ENCODE measurements at regions not wholly inside any gene's neighbourhood (a gene's known extent, or its start where the extent isn't known, plus 50 kb on each side); places are given as distances from the start of the nearest gene placed in this dataset.

- POLR2A ChIA-PET (ENCODE audit: unreplicated experiment): no interaction called here
- no peak overlapping the region for H3K4me3 ChIP-seq (ENCODE audit: insufficient read depth, low read depth, low read length)
These were observed 107.4 kb upstream of the CDH11 start for GRCh38 chr16:65229191-65229662.

More at GRCh38 chr16:65229191-65229662, 107.4 kb upstream of the CDH11 start:
- H3K79me1 ChIP-seq (ENCODE audit: low read depth in 1 of 2, low read length in 2 of 2): no peaks in the 10 kb centered on the region
- no peaks in the 10 kb centered on the region for H4K20me1 ChIP-seq (ENCODE audit: insufficient read depth, low read length)
- peak overlapping the region; percentile 51 for H3K27ac ChIP-seq (ENCODE audit: insufficient read depth, low read length)
- no peaks in the 10 kb centered on the region for H3K36me3 ChIP-seq (ENCODE audit: control insufficient read depth, insufficient read depth, low read length)
- H3K4ac ChIP-seq (ENCODE audit: low read depth, low read length): no peak overlapping the region
- no peak overlapping the region for H4K8ac ChIP-seq (ENCODE audit: low read depth in 2 of 2, low read length in 2 of 2)
- H2AK5ac ChIP-seq (ENCODE audit: low read depth, low read length): no peak overlapping the region
- H4K5ac ChIP-seq (ENCODE audit: low read depth, low read length): no peak overlapping the region
- no peak overlapping the region for H2AFZ ChIP-seq (replicated peaks; ENCODE audit: low read length, poor library complexity)
- no peak overlapping the region for H2AK9ac ChIP-seq (replicated peaks; ENCODE audit: low read depth, low read length, poor library complexity)
- no TSS peak for BruUV-seq (replicated peaks)
- no peak overlapping the region for H2BK120ac ChIP-seq (ENCODE audit: low read depth, low read length)
- in situ Hi-C loops (cut with MboI; ENCODE audit: low sequenced_read_pairs): no loop called here
- H3K27me3 ChIP-seq (ENCODE audit: control insufficient read depth, insufficient read depth, low read length): no peaks in the 10 kb centered on the region
- DNase-seq (peak; percentile 86), ATAC-seq (ENCODE audit: low read depth) (peak; percentile 68)
- dilution Hi-C loops (cut with HindIII; ENCODE audit: low sequenced_read_pairs, unreplicated experiment): no loop called here
- H3K9ac ChIP-seq (ENCODE audit: low read depth, low read length): no peak overlapping the region; the same call in 1 of the 2 replicates
- intact Hi-C loops (cut with micrococcal nuclease): no loop called here
- H3K9me1 ChIP-seq (ENCODE audit: insufficient read depth, low read length): no peaks in the 10 kb centered on the region
- no peak overlapping the region; the same call in 1 of the 2 replicates for H3K56ac ChIP-seq (ENCODE audit: extremely low read depth, insufficient read depth, low read length)
- H3K4me2 ChIP-seq (ENCODE audit: low read depth, low read length): no peak overlapping the region
- no peak overlapping the region for H3K14ac ChIP-seq (replicated peaks; ENCODE audit: low read depth, low read length)
- H2BK15ac ChIP-seq (ENCODE audit: low read depth, low read length): no peak overlapping the region
- peak overlapping the region; percentile 79 for H3K18ac ChIP-seq (ENCODE audit: low read depth, low read length)
- peaks cover 4% of the 10 kb centered on the region for H3K4me1 ChIP-seq (ENCODE audit: control insufficient read depth, insufficient read depth, low read length)
- no peak overlapping the region for H2BK20ac ChIP-seq (ENCODE audit: low read depth, low read length)
- TF ChIP-seq, protein P1, sequence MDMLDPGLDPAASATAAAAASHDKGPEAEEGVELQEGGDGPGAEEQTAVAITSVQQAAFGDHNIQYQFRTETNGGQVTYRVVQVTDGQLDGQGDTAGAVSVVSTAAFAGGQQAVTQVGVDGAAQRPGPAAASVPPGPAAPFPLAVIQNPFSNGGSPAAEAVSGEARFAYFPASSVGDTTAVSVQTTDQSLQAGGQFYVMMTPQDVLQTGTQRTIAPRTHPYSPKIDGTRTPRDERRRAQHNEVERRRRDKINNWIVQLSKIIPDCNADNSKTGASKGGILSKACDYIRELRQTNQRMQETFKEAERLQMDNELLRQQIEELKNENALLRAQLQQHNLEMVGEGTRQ (IDR thresholded peaks at IDR 0.05; ENCODE audit: low read depth, low read length): no peak
- TF ChIP-seq MAFK (IDR thresholded peaks at IDR 0.05; ENCODE audit: low read depth, low read length) (no peak), BHLHE40 (IDR thresholded peaks at IDR 0.05; ENCODE audit: low read depth, low read length) (no peak), RFX5 (IDR thresholded peaks at IDR 0.05; ENCODE audit: low read depth, low read length) (no peak), FOS (IDR thresholded peaks at IDR 0.05; ENCODE audit: low read depth, low read length) (0 out of 2 replicates have a peak, but pooled peaks have one; percentile 15), RAD21 (IDR thresholded peaks at IDR 0.05; ENCODE audit: low read length) (no peak), CEBPB (IDR thresholded peaks at IDR 0.05; ENCODE audit: low read depth, low read length) (peak; percentile 93)
- TF ChIP-seq, protein P2, sequence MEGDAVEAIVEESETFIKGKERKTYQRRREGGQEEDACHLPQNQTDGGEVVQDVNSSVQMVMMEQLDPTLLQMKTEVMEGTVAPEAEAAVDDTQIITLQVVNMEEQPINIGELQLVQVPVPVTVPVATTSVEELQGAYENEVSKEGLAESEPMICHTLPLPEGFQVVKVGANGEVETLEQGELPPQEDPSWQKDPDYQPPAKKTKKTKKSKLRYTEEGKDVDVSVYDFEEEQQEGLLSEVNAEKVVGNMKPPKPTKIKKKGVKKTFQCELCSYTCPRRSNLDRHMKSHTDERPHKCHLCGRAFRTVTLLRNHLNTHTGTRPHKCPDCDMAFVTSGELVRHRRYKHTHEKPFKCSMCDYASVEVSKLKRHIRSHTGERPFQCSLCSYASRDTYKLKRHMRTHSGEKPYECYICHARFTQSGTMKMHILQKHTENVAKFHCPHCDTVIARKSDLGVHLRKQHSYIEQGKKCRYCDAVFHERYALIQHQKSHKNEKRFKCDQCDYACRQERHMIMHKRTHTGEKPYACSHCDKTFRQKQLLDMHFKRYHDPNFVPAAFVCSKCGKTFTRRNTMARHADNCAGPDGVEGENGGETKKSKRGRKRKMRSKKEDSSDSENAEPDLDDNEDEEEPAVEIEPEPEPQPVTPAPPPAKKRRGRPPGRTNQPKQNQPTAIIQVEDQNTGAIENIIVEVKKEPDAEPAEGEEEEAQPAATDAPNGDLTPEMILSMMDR (conservative IDR thresholded peaks at IDR 0.05; ENCODE audit: low read depth, low read length): no peak
- CTCF ChIA-PET: no interaction called here
- WGBS, 2 experiments (ENCODE audit: extremely low coverage in 2 of 2, insufficient read length in 1 of 2): no CpG with 5 or more reads among the region's 3 CpGs
- no peaks in the 10 kb centered on the region for H3K9me3 ChIP-seq (ENCODE audit: control insufficient read depth, insufficient read depth, low read length)
- peak overlapping the region; percentile 33; the same call in 1 of the 2 replicates for H4K91ac ChIP-seq (ENCODE audit: insufficient read depth, low read depth, low read length)
- peak overlapping the region; percentile 64 for H2BK5ac ChIP-seq (ENCODE audit: low read depth, low read length, poor library complexity, severe bottlenecking)
- H3K23ac ChIP-seq (ENCODE audit: low read depth, low read length): no peak overlapping the region
